ENCODE measurements at regions not wholly inside any gene's neighbourhood (a gene's known extent, or its start where the extent isn't known, plus 50 kb on each side); places are given as distances from the start of the nearest gene placed in this dataset.

DNA sequence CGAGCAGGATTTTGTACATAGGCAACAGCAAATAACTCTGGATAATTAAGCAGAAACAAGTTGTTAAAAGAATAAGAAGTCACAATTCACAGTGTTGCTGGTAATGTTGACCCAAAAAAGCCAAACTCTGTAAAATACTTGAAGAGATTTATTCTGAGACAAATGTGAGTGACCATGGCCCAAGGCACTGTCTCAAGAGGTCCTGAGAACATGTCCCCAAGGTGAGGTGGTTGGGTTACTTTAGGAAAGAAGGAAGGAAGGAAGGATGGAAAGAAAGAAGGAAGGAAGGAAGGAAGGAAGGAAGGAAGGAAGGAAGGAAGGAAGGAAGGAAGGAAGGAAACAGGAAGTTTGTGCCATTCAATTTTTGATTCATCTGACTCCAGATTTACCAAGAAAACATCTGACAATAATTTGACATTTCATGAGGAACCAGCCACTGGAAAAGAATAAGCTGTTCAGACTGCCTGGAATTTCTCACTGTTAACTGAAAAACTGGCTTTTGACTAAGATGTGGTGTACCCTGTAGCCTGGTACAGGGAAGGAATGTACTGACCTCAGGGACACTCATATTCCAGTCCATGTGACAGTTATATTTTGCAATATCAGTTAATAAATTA lies 295.9 kb upstream of the TNC start:
- no peak for TF ChIP-seq EZH2phosphoT487 (IDR thresholded peaks at IDR 0.05; ENCODE audit: borderline replicate concordance, low read depth)
- no peak for TF ChIP-seq GABPA (IDR thresholded peaks at IDR 0.05; ENCODE audit: low read depth)
- TF ChIP-seq, protein P1, sequence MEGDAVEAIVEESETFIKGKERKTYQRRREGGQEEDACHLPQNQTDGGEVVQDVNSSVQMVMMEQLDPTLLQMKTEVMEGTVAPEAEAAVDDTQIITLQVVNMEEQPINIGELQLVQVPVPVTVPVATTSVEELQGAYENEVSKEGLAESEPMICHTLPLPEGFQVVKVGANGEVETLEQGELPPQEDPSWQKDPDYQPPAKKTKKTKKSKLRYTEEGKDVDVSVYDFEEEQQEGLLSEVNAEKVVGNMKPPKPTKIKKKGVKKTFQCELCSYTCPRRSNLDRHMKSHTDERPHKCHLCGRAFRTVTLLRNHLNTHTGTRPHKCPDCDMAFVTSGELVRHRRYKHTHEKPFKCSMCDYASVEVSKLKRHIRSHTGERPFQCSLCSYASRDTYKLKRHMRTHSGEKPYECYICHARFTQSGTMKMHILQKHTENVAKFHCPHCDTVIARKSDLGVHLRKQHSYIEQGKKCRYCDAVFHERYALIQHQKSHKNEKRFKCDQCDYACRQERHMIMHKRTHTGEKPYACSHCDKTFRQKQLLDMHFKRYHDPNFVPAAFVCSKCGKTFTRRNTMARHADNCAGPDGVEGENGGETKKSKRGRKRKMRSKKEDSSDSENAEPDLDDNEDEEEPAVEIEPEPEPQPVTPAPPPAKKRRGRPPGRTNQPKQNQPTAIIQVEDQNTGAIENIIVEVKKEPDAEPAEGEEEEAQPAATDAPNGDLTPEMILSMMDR (IDR thresholded peaks at IDR 0.05): no peak
- TF ChIP-seq SIN3A (IDR thresholded peaks at IDR 0.05; ENCODE audit: borderline replicate concordance, low read depth, low read length): no peak
- TF ChIP-seq FOXM1 (IDR thresholded peaks at IDR 0.05; ENCODE audit: low read depth): no peak
- no peak for TF ChIP-seq CHD2 (IDR thresholded peaks at IDR 0.05; ENCODE audit: low read length, partially characterized antibody)
- no peak for TF ChIP-seq RCOR1 (IDR thresholded peaks at IDR 0.05; ENCODE audit: low read length)
- TF ChIP-seq FOXJ3 (CRISPR knock-in tag; IDR thresholded peaks at IDR 0.05): no peak

Data from SK-N-SH (cell line).